ENCODE measurements at regions not wholly inside any gene's neighbourhood (a gene's known extent, or its start where the extent isn't known, plus 50 kb on each side); places are given as distances from the start of the nearest gene placed in this dataset.

DNA sequence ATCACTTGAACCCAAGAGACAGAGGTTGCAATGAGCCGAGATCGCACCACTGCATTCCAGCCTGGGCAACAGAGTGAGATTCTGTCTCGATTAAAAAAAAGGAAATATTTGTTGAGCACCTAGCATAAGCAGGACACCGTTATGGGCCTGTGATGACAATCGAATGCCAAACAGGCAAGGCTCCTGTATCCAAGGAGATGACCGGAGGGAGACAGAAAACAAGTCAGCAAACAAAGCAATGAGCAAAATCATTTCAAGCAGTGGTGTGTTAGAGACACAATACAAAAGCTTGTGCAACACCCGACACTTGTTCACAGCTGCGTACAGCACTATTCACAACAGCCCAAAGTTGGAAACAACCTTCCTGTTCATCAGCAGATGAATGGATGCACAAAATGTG lies 87.1 kb upstream of the CPEB4 start:
- no peak for DNase-seq (ENCODE audit: low read depth in 2 of 2)

DNA sequence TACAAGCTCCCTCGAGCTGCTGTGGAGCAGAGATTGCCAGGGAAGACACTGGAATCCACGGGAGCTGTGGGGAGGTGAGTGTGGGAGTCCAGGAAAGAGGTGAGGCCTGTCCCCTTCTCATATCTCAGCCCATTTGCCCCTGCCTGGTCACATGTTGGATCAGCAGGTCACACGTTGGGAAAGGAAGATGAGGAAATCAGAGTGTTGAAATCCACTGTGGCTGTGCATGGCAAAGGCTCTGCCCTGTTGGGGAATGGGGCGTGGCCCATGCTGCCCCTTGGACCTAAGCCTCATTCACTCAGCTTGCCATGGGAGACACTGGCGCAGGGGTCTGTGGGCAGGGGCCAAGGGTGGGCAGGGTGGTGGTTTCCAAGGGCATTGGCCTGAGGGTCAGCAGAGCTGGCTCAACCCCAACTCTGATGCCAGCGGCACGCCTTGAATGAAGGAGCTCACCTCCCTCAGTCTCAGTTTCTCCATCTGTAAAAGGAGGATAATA lies 85.4 kb upstream of the CPEB4 start:
- DNase-seq (ENCODE audit: low read depth in 2 of 2), result no peak

DNA sequence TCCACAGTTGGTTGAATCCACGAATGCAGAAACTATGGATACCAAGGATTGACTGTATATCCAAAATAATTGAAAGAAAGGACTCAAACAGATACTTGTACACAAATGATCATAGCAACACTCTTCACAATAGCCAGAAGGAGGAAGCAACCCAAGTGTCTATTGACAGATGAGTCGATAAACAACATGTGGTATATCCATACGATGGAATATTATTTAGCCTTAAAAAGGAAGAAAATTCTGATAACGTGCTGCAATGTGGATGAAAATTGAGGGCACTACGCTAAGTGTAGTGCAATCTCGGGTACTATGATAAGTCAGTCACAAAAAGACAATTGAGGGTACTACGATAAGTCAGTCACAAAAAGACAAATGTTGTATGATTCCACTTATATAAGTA lies 83.6 kb upstream of the CPEB4 start:
- DNase-seq (ENCODE audit: low read depth in 2 of 2), result no peak

DNA sequence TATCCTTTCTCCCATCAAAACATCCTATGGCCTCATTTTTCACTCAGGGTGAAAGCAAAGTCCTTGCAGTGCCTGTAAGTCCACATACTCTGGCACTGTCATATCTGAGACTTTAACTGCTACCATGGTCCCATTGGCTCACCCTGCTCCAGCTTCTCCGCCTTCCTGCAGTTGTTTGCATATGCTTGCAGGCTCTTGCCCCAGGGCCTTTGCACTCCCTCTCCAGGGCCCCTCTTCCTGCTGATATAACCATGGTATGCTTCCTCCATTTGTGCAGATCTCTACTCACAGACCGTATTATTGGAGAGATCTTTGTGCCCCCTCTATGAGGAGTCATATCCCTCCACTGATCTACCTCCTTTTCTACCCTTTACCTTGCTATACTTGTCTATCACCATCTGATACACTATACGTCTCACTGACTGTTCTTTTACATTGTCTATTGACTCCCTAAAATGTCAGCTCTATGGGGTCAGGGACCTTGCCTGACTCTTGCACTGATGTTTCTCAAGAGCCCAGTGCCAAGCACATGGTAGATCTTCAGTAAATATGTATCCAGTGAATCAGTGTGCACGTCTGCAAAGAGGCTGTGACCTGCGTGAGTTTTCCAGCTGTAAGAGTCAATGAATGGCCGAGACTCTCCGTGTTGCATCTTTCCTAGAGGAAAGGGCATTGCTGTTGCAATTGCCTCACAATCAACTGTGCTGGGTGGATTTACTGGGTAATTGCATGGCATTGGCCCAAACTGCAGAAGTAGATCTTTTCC lies 81.7 kb upstream of the CPEB4 start:
- DNase-seq (ENCODE audit: low read depth in 2 of 2), result no peak

DNA sequence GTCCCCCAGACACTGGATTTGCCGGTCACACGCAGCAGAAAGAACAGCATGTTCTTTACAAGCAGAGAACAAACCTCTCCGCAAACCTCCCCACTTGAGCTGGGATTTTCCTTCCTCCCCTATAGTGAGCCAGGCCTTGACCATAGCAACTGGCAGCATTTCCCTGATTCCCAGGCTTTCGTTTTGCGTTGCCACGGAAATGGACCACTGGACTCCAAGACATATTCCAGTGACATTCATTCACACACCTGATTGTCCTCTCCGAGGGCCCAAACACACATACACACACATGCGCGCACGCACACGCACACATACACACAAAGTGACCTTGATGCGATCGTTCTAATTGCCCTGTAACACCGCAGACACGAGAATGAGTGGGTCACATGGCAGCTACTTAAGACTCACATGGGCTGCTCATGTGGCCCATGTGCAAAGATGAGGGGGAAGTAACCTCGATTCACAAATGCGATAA lies 80.9 kb upstream of the CPEB4 start:
- no peak for DNase-seq (ENCODE audit: low read depth in 2 of 2)

DNA sequence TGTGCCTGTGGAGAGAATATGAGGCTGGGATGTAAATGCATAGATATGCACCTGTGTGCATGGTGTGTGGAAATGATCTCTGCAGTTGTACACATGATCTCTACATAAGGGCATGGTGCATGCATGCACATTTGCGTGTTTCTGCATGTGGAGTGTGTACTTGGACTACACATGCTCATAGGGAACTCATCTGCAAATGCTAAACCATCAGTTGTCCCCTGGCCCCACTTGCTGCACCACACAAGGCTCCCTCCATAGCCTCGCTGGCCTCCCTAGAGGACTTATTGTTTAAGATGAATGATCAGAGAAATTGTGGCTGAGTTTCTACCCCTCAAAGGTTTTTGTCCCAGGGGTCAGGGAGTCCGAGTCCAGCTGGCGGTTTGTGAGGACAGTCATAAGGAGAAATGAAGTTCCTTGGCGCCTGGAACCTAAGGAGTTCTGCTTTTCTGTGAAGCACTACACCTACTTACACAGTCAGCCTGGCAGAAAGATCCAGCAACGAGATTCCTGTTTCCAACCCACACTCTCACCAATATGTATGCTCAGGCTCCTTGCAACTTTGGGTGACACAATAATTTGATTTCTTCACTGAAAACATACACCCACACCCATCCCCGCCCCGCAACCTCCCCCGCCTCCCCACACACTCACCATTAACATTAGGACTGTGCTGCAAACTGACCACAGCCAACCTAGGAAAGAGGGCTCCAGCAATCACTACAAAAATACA lies 79.9 kb upstream of the CPEB4 start:
- no peak for DNase-seq (ENCODE audit: low read depth in 2 of 2)

DNA sequence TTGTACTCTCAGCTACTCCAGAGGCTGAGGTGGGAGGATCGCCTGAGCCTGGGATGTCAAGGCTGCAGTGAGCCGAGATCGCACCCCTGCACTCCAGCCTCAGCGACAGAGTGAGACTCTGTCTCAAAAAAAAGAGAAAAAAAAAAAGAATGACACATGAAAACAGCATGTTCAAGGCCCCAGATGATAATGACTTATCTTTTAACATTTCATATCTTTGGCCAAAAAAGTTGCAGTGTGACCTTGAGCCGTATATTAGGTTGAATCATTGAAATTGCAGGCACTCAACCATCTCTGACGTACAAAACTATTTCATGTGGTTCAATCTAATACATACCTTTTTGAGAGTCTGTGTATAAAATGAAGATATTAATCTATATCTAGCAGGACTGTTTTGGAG lies 79.1 kb upstream of the CPEB4 start:
- DNase-seq (ENCODE audit: low read depth in 2 of 2), result no peak

DNA sequence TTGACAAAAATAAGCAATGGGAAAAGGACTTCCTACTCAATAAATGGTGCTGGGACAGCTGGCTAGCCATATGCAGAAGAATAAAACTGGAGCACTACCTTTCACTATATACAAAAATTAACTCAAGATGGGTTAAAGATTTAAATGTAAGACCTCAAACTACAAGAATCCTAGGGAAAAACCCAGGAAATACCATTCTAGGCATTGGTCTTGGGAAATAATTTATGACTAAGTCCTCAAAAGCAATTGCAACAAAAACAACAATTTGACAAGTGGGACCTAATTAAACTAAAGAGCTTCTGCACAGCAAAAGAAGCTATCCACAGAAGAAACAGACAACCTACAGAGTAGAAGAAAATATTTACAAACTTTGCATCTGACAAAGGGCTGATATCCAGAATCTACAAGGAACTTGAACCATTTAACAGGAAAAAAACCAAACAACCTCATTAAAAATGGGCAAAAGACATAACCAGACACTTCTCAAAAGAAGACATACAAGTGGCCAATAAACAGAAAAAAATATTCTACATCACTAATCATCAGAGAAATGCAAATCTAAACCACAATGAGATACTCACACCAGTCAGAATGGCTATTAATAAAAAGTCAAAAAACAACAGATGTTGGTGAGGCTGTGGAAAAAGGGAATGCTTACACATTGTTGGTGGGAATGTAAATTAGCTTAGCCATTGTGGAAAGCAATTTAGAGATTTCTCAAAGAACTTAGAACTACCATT lies 75.2 kb upstream of the CPEB4 start:
- DNase-seq (ENCODE audit: low read depth in 2 of 2), result no peak

DNA sequence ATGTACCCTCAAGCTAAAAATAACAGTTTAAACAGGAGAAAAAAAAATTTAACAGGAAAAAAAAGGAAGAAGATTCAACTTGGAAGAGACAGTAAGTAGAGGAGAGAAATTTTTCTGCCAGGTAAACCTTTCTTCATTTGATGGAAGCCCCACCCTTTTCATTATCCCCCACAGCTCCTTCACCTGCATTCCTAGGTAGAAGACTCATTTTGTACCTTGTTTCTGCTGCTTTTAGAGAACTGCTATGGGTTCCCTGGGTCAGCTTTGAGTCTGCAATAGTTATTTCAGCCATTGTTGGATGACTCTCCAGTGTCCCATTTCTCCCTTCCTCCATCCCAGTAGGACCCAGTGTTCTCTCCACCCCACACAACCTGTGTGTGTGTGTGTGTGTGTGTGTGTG lies 74.1 kb upstream of the CPEB4 start:
- no peak for DNase-seq (ENCODE audit: low read depth in 2 of 2)

DNA sequence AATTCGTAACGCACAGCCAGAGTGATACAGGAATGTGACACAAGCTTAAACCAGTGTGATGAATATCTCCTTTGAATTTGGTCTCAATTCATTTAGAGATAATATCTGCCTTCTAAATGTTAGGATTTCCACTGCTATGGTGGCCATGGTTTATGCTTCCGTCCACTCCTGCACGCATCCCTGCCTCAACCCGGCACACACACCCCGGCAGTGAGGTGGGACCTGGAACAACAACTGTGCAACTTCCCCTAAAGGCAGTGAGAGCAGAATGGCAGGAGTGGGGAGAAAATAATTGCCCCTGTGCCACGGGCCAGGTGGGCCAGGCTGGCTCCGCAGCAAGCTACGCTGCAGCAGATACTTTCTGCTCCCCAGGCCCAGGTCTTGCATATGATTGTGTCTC lies 72.6 kb upstream of the CPEB4 start:
- no peak for DNase-seq (ENCODE audit: low read depth in 2 of 2)

DNA sequence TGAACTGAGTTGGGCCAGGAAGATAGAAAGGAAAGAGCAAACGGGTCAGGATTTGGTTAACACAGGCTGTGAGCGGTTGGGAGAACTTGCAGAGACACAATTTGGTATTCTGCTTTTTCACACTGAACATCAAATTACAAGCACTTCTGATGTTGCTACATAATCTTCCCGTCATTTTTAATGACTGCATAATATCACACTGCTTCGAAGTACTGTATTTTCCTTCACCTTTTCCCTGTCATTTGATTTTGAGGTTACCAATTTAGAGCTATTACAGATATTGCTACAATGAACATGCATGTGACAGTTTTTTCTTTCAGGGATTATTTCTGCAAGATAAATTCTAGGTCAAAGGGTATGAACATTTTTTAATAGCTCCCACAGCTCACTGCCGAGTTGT lies 71.4 kb upstream of the CPEB4 start:
- DNase-seq (ENCODE audit: low read depth in 2 of 2), result no peak

DNA sequence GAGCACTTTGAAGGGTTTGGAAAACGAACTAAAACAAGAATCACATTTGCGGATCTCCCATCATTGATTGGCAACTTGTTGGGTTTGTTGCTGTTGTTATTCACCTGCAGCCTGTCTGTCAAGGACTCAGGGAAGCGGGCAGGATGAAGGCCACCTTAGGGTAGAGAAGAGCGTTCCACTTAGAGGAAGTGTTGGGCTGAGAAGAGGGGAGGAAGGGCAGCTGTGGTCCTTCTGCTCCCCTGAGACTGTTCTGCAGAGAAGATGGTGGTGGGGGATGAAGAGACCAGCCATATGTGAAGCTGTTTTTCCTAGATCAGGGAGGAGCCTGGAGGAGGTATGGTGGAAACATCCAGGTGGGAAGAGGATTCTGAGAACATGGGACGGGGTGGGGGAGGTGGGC lies 70.6 kb upstream of the CPEB4 start:
- no peak for DNase-seq (ENCODE audit: low read depth in 2 of 2)

DNA sequence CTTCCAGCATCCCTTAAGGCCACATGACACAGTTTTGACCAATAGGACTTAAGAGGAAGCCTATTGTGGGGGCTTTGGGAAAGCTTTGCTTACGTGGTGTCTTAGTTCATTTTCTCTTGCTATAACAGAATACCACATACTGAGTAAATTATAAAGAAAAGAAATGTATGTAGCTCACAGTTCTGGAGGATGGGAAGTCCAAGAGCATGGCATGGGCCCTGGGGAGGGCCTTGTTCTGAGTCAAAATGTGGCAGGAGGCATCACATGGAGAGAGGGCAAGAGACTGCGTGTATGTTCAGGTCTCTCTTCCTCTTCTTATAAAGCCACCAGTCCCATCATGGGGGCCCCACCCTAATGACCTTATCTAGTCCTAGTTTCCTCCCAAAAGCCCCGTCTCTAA lies 68.6 kb upstream of the CPEB4 start:
- no peak for DNase-seq (ENCODE audit: low read depth in 2 of 2)

DNA sequence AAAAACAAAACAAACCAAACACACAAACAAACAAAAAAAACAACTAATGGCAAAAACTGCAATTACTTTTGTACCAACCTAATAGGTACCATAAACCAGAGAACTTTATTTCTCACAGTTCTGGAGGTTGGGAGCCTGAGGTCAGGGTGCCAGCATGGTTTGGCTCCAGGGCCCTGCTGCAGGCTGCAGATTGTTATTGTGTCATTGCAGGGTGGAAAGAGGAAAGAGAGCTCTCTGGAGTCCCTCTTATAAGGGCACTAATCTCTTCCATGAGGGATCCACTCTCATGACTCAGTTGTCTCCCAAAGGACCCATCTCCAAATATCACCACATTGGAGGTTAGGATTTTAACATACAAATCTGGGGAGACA lies 64.9 kb upstream of the CPEB4 start:
- DNase-seq (ENCODE audit: low read depth in 2 of 2), result no peak

DNA sequence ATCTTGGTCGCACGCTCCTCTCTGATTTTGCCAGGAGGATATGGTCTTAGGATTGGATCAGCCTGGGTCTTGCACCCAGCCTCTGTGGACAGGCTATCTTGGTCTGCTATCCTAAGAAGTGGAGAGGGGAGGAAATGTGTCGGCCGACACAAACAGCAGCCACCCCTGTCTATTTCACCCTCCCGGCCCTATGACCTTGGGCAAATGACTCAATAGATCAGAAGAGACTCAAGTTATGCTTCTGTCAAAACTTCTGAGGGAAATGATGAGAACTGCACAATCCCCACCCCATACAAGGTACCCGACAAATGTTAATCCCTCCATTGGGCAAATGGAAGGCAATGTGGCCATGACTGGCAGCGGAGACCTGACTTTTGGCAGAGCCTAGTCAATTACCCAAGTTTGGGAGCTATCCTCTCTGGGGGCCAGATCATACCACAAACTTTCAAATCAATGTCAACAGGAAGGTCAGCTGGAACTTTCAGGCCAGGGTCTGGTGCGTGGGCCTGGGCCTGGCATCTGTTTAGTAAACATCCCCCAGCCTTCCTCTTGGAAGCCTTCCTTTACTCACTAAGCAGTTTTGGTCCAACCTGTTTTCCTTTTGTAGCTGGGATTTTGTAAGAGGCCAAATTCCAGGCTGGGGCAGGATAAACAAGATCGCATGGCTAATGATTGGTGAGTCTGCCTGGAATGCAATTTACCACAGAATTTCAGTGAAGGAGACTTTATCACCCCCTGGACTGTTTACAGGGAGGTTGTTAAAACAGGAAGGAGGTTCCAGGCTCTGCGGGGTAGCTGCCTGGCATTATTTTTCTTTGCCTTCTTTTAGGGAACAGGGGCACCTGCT lies 64.2 kb upstream of the CPEB4 start:
- DNase-seq (ENCODE audit: low read depth in 2 of 2), result no peak

DNA sequence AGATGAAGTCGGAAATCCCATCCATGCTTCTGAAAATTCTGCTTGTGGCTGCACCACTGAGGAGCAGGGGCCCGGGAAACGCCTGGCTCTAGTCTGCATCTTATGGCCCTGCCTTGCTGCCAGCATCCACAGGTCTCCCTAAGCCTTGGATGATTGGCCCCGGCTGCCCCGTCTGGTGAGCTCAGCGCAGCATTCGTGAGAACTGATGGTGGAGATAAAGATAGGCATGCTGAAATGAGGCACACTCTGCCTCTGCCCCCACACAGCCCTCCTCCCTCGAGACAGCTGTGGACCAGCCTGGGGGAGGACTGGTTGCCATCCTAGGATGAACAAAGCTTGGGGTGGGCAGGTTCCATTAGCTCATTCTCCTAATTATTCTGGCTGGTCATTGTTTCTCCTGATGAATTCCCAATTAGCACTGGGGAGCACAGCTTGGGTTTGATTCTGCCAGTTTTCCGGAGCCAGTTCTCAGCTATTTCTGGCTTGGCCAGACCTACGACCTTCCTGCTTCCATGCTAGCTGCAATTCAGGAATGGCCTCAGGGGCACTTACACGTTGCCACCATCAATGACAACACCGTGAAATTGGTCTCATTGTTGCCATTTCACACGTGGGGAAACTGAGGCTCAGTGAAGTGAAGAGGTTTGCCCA lies 62.8 kb upstream of the CPEB4 start:
- no peak for DNase-seq (ENCODE audit: low read depth in 2 of 2)

DNA sequence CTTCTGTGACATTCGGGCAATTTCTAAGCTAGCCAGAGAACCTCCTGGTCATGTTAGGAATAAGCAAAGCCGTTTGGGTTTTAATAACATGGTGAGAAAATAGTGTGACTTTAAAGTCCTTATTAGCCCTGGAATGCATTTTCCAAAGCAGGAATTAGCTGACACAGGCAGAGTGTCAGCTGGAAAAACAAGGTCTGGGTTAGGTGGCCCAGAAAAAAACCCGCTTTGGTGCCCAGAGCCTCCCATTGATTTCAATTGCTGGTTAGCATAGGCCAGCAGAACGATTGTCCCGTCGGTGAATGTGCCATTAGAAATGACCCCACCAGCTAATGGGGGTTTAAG lies 62.1 kb upstream of the CPEB4 start:
- no peak for DNase-seq (ENCODE audit: low read depth in 2 of 2)

DNA sequence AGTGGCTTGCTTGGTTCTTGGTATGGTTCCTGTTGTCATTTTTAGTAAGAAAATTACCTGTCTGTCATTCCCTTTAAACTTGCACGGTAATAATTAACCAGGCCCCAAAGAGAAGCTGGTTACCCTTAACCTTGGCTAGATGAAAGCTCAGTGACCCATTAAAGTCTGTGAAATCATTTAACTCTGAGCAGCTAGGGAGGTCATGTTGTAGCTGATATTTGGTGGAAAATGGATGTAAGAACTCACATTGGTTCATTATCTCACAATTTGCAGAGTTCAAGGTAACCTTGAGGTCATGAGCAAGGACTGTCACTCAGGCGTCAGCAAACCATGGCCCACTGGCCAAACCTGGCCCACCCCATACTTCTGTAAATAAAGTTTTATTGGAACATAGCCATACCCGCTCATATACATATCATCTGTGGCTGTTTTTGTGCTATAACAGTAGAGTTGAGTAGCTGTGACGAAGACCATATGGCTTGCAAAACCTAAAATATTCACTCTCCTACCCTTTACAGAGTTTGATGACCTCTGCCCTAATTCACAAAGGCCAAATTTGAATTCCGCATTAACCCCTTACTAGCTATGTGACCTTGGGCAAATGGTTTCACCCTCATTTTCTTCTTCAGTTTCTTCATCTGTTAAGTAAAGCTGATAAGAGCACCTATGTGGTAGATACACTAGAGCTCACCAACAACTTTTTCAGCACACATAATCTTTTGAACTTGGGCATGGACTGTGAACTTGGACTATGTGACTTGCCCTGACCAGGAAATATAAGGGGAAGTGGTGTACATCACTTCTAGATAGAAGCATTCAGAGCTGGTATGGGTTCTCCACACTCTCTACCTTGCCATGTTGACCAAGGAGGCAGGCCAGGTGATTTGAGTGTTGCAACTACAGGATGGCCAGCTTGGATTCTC lies 61.5 kb upstream of the CPEB4 start:
- no peak for DNase-seq (ENCODE audit: low read depth in 2 of 2)

DNA sequence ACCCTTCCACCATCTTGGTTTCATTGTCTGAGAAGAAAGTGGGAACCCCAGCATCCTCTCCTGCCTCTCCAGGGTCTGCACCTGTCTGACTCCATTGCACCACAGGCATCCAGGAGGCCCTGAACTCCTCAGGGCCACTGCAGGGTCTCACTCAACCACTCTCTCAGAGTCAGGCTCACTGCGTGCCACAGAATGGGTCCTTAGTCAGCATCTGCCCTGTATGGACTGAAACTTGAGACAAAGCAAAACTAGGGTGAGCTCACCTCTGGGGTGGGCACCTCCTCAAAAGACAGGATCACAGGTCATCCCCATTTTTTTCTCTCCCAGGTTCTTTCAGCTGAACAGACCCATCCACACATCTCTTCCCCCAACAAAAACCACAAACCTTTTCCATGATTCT lies 59.2 kb upstream of the CPEB4 start:
- no peak for DNase-seq (ENCODE audit: low read depth in 2 of 2)

DNA sequence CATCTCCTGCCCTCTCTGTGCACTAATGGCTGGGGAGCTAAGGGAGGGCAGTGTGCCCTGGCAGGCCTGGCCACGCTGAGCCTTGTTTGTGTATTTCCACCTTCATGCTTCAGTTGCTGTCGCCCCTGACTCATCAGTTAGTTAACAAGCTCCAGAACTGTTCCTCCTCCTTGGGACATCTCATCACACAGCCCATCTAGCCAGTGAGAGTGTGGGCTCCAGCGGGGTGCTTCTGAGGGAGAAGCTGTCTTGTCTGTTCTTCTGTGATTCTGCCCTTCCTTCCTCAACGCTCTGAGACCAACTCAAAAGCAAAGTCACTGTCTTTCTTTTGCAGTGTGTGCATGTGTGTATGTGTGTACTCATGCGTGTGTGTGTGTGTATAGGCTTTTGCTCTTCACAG lies 58.3 kb upstream of the CPEB4 start:
- DNase-seq (ENCODE audit: low read depth in 2 of 2), result no peak

Measured in stimulated activated CD4-positive, alpha-beta T cell treated with anti-CD3 and anti-CD28 coated beads, Interleukin-1b, Interleukin-23, amount 100 ng/mL, for 4 hours (primary cell).